ENCODE measurements at regions not wholly inside any gene's neighbourhood (a gene's known extent, or its start where the extent isn't known, plus 50 kb on each side); places are given as distances from the start of the nearest gene placed in this dataset.

DNA sequence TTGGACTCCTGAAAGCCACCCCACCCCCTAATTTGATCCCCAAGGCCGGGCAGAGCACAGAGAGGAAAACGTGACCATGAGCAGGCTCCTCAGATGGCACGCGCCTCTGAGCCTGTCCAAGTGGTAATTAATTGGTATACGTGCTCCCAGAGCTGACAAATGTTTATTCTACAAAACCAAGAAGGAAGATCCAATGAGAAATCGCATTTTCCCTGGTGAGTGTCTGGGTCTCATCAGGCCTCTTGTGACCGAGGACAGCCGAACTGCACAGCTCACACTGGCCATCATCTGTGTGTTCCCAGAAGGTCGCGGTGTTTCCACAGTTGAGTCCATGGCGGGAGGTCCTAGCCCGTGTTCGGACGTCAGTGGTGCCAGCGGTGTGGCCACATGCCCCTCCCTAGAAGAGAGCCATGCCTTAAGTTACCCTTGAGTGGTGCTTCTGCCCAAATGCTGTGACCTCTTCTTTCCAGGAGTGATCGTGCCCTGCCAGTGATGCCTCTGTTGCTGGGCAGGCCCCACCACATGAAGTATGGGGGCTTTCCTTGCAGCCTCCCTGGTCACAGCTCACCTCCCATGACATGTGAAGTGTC is 317.5 kb upstream of the RTL1 start:
- Histone ChIP-seq H3K27me3 (no peaks in the 10 kb centered on the region), H3K36me3 (no peaks in the 10 kb centered on the region), H3K4me1 (peaks cover 54% of the 10 kb centered on the region), H4K20me1 (no peaks in the 10 kb centered on the region), H3K9me3 (no peaks in the 10 kb centered on the region), H3K4me3 (no peak overlapping the region), H3K9ac (no peak overlapping the region), H3K4me2 (peak overlapping the region; percentile 59; the same call in 1 of the 2 replicates), H3K27ac (no peak overlapping the region)
- no peak for TF ChIP-seq Cebpa-rat (IDR thresholded peaks at IDR 0.05)

GRCh38 chr14:101221549-101222160 is 318.1 kb upstream of the RTL1 start:
- Histone ChIP-seq H3K4me3 (no peak overlapping the region), H3K9me3 (no peaks in the 10 kb centered on the region), H4K20me1 (no peaks in the 10 kb centered on the region), H3K36me3 (no peaks in the 10 kb centered on the region), H3K4me2 (peak overlapping the region; percentile 59; the same call in 1 of the 2 replicates), H3K27me3 (no peaks in the 10 kb centered on the region), H3K4me1 (peaks cover 61% of the 10 kb centered on the region), H3K27ac (no peak overlapping the region), H3K9ac (no peak overlapping the region)
- no peak for TF ChIP-seq Cebpa-rat (IDR thresholded peaks at IDR 0.05)

- H3K4me1 ChIP-seq, result peaks cover 67% of the 10 kb centered on the region
- no peaks in the 10 kb centered on the region for H4K20me1 ChIP-seq
- H3K27ac ChIP-seq, result no peak overlapping the region
- no peak overlapping the region for H3K4me3 ChIP-seq
- TF ChIP-seq Cebpa-rat (IDR thresholded peaks at IDR 0.05), result no peak
- no peaks in the 10 kb centered on the region for H3K36me3 ChIP-seq
- H3K9ac ChIP-seq, result no peak overlapping the region
- H3K9me3 ChIP-seq, result no peaks in the 10 kb centered on the region
- no peaks in the 10 kb centered on the region for H3K27me3 ChIP-seq
- peak overlapping the region; percentile 25; the same call in 1 of the 2 replicates for H3K4me2 ChIP-seq
Observed at GRCh38 chr14:101222362-101223070, 319.0 kb upstream of the RTL1 start.

GRCh38 chr14:101223127-101223526 is 319.6 kb upstream of the RTL1 start:
- Histone ChIP-seq H3K36me3 (no peaks in the 10 kb centered on the region), H3K4me2 (peak overlapping the region; percentile 25; the same call in 1 of the 2 replicates), H3K27ac (no peak overlapping the region), H3K27me3 (no peaks in the 10 kb centered on the region), H3K9ac (no peak overlapping the region), H4K20me1 (no peaks in the 10 kb centered on the region), H3K9me3 (no peaks in the 10 kb centered on the region), H3K4me1 (peaks cover 67% of the 10 kb centered on the region), H3K4me3 (no peak overlapping the region)
- no peak for TF ChIP-seq Cebpa-rat (IDR thresholded peaks at IDR 0.05)

- Histone ChIP-seq H3K27ac (no peak overlapping the region), H3K4me1 (peaks cover 67% of the 10 kb centered on the region), H3K9me3 (no peaks in the 10 kb centered on the region), H3K27me3 (no peaks in the 10 kb centered on the region), H4K20me1 (no peaks in the 10 kb centered on the region), H3K4me3 (no peak overlapping the region), H3K4me2 (peak overlapping the region; percentile 25; the same call in 1 of the 2 replicates), H3K9ac (no peak overlapping the region), H3K36me3 (no peaks in the 10 kb centered on the region)
- no peak for TF ChIP-seq Cebpa-rat (IDR thresholded peaks at IDR 0.05)
Observed at GRCh38 chr14:101223561-101224162, 320.1 kb upstream of the RTL1 start.

DNA sequence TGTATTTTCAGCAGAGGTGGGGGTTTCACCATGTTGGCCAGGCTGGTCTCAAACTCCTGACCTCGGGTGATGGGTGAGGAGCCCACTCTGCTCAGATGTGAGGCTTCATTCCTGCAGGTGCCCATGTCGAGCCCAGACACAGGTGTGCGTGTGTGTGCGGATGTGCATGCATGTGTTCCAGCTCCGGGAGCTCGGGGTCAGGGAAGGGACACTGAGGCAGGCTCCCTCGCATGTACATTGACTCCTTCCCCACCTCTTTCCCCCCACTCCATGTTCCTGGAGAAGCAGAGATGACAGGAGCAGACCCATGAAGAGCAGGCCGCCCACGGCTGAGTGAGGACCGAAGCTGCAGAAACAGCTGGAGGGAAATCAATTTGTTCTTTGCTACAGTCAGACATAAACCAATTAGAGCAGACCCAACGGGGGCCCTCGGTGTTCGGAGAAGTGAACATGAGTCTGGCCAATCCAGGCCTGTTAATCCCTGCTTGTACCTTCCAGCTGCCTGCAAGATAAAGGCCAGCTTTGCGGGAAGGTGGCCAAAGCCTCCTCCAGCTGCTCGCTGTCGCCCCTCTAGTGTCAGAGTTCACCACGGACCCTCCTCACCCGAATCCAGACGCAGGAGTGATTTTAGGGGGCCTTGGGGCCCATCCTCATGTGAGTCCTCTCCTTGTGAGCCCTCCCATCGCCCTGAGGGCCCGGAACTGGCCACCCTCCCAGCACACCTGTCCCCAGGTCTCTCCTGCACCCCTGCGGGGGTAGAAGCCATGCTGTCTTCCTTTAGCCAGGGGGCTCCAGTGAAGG is 321.0 kb upstream of the RTL1 start:
- H3K27ac ChIP-seq, result no peak overlapping the region
- H4K20me1 ChIP-seq, result no peaks in the 10 kb centered on the region
- H3K27me3 ChIP-seq, result no peaks in the 10 kb centered on the region
- H3K9me3 ChIP-seq, result no peaks in the 10 kb centered on the region
- H3K4me1 ChIP-seq, result peaks cover 63% of the 10 kb centered on the region
- H3K36me3 ChIP-seq, result no peaks in the 10 kb centered on the region
- peak overlapping the region; percentile 84 for H3K4me2 ChIP-seq
- H3K4me3 ChIP-seq, result no peak overlapping the region
- H3K9ac ChIP-seq, result no peak overlapping the region
- TF ChIP-seq Cebpa-rat (IDR thresholded peaks at IDR 0.05), result no peak

GRCh38 chr14:101225157-101226152 is 321.9 kb upstream of the RTL1 start:
- peak overlapping the region; percentile 48; the same call in 1 of the 2 replicates for H3K9ac ChIP-seq
- H3K9me3 ChIP-seq, result no peaks in the 10 kb centered on the region
- H3K4me1 ChIP-seq, result peaks cover 54% of the 10 kb centered on the region
- peak overlapping the region; percentile 56 for H3K27ac ChIP-seq
- H3K4me3 ChIP-seq, result no peak overlapping the region
- H3K27me3 ChIP-seq, result no peaks in the 10 kb centered on the region
- no peaks in the 10 kb centered on the region for H4K20me1 ChIP-seq
- TF ChIP-seq Cebpa-rat (IDR thresholded peaks at IDR 0.05), result no peak
- no peaks in the 10 kb centered on the region for H3K36me3 ChIP-seq
- peak overlapping the region; percentile 84 for H3K4me2 ChIP-seq

DNA sequence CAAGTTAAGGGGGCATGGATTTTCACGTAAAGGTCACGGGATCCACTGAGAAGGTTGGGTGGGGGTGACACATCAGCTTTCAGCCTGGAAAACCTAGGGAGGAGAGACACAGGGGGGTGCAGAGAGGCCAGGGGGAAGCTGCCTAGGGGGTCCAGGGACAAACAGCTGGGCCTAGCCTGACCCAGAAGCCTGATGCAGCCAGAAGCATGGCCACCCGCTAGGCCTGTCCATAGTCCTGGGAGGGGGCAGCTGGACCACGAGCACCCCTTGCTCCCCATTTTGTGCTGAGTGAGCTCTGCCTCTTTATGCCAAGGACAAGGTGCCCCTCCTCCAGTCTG is 322.7 kb upstream of the RTL1 start:
- Histone ChIP-seq H3K4me2 (peak overlapping the region; percentile 84), H3K4me3 (no peak overlapping the region)
- no peak for TF ChIP-seq Cebpa-rat (IDR thresholded peaks at IDR 0.05)

More for the DNA sequence above, 322.7 kb upstream of the RTL1 start:
- H3K27ac ChIP-seq, result peak overlapping the region; percentile 56
- no peaks in the 10 kb centered on the region for H4K20me1 ChIP-seq
- peaks cover 47% of the 10 kb centered on the region for H3K4me1 ChIP-seq
- no peaks in the 10 kb centered on the region for H3K36me3 ChIP-seq
- H3K9ac ChIP-seq, result peak overlapping the region; percentile 48; the same call in 1 of the 2 replicates
- no peaks in the 10 kb centered on the region for H3K27me3 ChIP-seq
- H3K9me3 ChIP-seq, result no peaks in the 10 kb centered on the region
